ENCODE measurements at regions not wholly inside any gene's neighbourhood (a gene's known extent, or its start where the extent isn't known, plus 50 kb on each side); places are given as distances from the start of the nearest gene placed in this dataset.

- no peak for TF ChIP-seq YY1 (IDR thresholded peaks at IDR 0.05; ENCODE audit: borderline replicate concordance in 1 of 3, control insufficient read depth in 1 of 3, extremely low read depth in 1 of 3, insufficient read depth in 3 of 3, insufficient read length in 1 of 3, insufficient replicate concordance in 2 of 3, low read depth in 1 of 3, low read length in 2 of 3)
- TF ChIP-seq E4F1 (CRISPR knock-in tag; IDR thresholded peaks at IDR 0.05; ENCODE audit: borderline replicate concordance): no peak
- no peak for TF ChIP-seq SRF (CRISPR knock-in tag; IDR thresholded peaks at IDR 0.05)
- TF ChIP-seq ELF2 (CRISPR knock-in tag; IDR thresholded peaks at IDR 0.05): no peak
- TF ChIP-seq CSDE1 (IDR thresholded peaks at IDR 0.05): no peak
These were observed 104.7 kb upstream of the CDH13 start for GRCh38 chr16:82522026-82522425.

All from K562 (cell line).